Endothelial cell (in vitro differentiated cells): ENCODE measurements at regions not wholly inside any gene's neighbourhood (a gene's known extent, or its start where the extent isn't known, plus 50 kb on each side); places are given as distances from the start of the nearest gene placed in this dataset.

Source experiments
- DNase-seq: peaks from one replicate; pipeline ENCODE4 v3.0.0; 2021; ENCODE audit warnings: low spot score
- H3K27ac Mint-ChIP-seq: one replicate; pipeline ENCODE4 v1.8.0; 2021; ENCODE audit warnings: mixed read lengths, inconsistent platforms; ENCODE audit not compliant: unreplicated experiment
- H3K27me3 Mint-ChIP-seq: one replicate; pipeline ENCODE4 v1.8.0; 2021; ENCODE audit warnings: mild to moderate bottlenecking, moderate library complexity, mixed read lengths, inconsistent platforms; ENCODE audit not compliant: unreplicated experiment
- H3K36me3 Mint-ChIP-seq: one replicate; pipeline ENCODE4 v1.8.0; 2021; ENCODE audit warnings: mild to moderate bottlenecking, low read depth, mixed read lengths, inconsistent platforms; ENCODE audit not compliant: unreplicated experiment
- H3K4me1 Mint-ChIP-seq: one replicate; pipeline ENCODE4 v1.8.0; 2021; ENCODE audit warnings: mild to moderate bottlenecking, mixed read lengths, inconsistent platforms; ENCODE audit not compliant: unreplicated experiment
- H3K4me3 Mint-ChIP-seq: one replicate; pipeline ENCODE4 v1.8.0; 2021; ENCODE audit warnings: mild to moderate bottlenecking, mixed read lengths, inconsistent platforms; ENCODE audit not compliant: unreplicated experiment
- H3K9me3 Mint-ChIP-seq: one replicate; pipeline ENCODE4 v1.8.0; 2021; ENCODE audit warnings: mixed read lengths, inconsistent platforms; ENCODE audit not compliant: unreplicated experiment
- TF ChIP-seq, protein P1 (sequence below): fragments of 200-600 bp; sonication (generic); IDR thresholded peaks from one replicate; pipeline ENCODE4 v1.5.0; 2021; ENCODE audit warnings: antibody characterized with exemption; ENCODE audit not compliant: unreplicated experiment

DNA sequence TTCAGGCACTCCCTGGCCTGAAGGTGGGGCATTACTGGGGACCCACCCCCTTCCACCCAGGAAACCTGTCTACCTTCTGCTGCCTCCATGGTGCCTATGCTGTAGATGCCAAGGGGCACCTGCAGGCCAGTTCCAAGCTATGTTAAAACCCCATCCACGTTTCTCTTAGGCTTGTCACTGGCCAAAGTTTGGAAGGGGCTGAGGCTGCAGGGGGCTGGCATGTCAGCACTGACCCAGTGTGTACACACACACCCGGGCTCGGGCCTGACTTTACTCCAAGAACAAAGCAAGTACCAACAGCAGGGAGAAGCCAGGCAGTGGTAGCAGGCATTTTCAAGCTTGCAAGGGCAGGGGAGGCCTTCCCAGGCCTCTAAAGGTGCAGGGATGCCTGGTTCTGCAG is 53.8 kb upstream of the PCDH15 start:
- Mint-ChIP-seq H3K27ac (no peak overlapping the region), H3K36me3 (no peaks in the 10 kb centered on the region), H3K9me3 (no peaks in the 10 kb centered on the region), H3K4me1 (no peaks in the 10 kb centered on the region), H3K4me3 (no peak overlapping the region), H3K27me3 (peaks cover 2% of the 10 kb centered on the region)
- no peak for DNase-seq
- TF ChIP-seq, protein P1, sequence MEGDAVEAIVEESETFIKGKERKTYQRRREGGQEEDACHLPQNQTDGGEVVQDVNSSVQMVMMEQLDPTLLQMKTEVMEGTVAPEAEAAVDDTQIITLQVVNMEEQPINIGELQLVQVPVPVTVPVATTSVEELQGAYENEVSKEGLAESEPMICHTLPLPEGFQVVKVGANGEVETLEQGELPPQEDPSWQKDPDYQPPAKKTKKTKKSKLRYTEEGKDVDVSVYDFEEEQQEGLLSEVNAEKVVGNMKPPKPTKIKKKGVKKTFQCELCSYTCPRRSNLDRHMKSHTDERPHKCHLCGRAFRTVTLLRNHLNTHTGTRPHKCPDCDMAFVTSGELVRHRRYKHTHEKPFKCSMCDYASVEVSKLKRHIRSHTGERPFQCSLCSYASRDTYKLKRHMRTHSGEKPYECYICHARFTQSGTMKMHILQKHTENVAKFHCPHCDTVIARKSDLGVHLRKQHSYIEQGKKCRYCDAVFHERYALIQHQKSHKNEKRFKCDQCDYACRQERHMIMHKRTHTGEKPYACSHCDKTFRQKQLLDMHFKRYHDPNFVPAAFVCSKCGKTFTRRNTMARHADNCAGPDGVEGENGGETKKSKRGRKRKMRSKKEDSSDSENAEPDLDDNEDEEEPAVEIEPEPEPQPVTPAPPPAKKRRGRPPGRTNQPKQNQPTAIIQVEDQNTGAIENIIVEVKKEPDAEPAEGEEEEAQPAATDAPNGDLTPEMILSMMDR: no peak

DNA sequence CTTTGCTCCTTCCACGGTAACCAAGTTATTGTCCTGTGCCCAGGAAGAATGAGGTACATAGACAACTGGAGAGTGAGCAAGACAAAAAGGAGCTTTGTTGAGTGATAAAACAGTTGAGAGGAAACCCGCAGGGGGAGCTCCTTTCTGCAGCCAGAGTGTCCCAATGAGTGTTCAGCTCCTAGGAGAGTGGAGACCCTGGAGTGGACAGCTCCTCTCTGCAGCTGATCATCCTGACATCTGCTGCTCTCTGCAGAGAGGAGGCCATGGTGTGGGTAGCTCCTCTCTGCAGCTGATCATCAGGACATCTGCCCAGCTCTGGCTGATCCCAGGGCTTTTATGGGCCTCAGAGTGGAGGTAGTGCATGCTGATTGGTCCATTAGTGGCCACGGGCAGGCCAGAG is 53.4 kb upstream of the PCDH15 start:
- no peaks in the 10 kb centered on the region for H3K36me3 Mint-ChIP-seq
- H3K4me3 Mint-ChIP-seq: no peak overlapping the region
- H3K4me1 Mint-ChIP-seq: no peaks in the 10 kb centered on the region
- TF ChIP-seq, protein P1: no peak
- DNase-seq: no peak
- no peaks in the 10 kb centered on the region for H3K9me3 Mint-ChIP-seq
- no peak overlapping the region for H3K27ac Mint-ChIP-seq
- peaks cover 2% of the 10 kb centered on the region for H3K27me3 Mint-ChIP-seq

DNA sequence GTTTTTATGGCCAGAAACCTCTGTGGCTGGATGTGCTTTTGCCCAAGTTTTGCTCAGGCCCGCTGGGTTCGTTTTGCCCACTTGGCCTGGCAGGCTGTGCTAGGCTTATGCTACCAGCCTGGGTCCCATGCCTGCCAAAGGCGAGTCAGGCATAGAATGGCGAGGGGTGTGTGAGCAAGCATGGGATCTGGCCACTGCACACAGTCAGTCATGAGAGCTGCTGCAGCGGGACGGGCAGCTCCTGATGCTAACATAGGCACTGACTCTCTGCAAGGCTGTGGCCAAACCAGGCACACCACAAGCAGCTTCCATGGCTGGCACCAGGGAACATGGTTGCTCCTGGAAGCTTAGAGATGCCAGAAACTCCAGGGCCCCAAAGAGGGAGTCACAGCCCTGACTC is 52.9 kb upstream of the PCDH15 start:
- H3K9me3 Mint-ChIP-seq: no peaks in the 10 kb centered on the region
- no peak for DNase-seq
- H3K4me3 Mint-ChIP-seq: no peak overlapping the region
- H3K27me3 Mint-ChIP-seq: peaks cover 2% of the 10 kb centered on the region
- no peaks in the 10 kb centered on the region for H3K36me3 Mint-ChIP-seq
- H3K4me1 Mint-ChIP-seq: no peaks in the 10 kb centered on the region
- no peak overlapping the region for H3K27ac Mint-ChIP-seq
- TF ChIP-seq, protein P1: no peak
